Stimulated activated CD8-positive, alpha-beta memory T cell treated with anti-CD3 and anti-CD28 coated beads, Interleukin-2, amount 100 ng/mL, for 48 hours (primary cell): ENCODE measurements at regions not wholly inside any gene's neighbourhood (a gene's known extent, or its start where the extent isn't known, plus 50 kb on each side); places are given as distances from the start of the nearest gene placed in this dataset.

Source experiments
- DNase-seq, 2 donors: peaks; one replicate each; pipeline ENCODE4 v3.0.0-alpha.2; 2020; ENCODE audit warnings: low read depth in 2 of 2

DNA sequence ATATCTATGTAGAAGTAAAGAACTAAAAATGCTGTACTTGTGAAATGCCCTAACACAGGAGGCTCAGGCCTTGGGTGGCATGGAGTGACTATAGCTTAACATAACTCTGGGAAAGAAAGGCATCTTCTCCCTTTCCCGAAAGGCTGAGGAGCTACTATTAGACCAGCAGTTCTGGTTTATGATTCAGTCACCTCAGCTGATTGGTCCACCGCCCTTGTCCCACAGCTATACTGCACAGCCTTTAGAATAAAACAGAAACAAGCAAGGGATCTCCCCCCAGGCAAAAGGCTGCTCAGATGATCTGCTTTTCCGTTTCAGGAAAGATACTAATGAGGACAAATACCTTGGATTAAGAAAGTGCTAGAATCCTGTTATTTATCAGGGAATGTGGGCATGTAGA, 171.3 kb downstream of the SNCA start:
- DNase-seq = no peak

DNA sequence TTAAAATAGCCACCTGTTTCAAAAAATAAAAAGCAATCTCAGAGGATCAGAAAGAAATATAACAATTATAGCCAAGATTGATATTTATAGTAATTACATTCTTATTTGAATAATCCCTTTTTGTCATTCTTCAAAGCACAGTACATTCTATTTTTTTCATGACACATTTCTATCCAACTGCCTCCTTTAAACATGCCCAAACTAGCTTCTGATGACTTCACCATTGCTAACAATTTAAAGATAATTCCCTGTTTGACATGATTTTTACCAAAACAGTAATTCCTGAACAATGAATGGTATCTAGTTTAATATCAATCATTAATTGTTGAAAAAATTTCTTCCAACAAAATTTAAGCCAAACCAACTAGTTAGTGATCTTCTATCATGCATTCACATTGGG, 172.4 kb downstream of the SNCA start:
- DNase-seq = no peak

DNA sequence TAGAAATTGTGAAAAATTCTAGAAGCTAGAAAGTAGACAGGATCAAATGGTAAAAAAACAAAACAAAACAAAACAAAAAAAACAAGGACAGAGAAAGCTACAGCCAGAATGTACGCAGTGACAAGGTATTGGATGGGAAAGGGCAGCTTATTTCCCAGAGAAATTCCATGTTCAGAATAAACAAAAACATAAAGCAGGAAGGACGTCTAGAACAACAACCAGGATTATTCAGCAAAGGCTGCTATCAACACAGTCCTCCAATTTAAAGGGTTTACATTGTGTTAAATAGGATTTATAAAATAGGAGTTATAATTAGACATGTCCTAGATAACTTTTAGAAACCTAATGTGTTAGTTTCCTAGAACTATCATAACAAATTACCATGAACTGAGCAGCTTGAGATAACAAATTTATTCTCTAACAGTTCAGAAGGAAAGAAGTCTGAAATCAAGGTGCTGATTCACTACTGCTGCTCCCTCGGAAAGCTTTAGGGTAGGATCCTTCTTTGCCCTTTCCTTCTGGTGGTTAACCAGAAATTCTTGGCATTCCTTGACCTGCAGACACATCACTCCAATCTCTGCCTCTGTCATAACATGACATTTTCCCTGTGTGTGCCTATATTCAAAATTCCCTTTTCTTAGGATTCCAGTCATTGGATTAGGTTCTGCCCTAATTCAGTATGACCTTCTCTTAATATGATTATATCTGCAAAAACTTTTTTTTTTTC, 175.6 kb downstream of the SNCA start:
- DNase-seq = no peak

DNA sequence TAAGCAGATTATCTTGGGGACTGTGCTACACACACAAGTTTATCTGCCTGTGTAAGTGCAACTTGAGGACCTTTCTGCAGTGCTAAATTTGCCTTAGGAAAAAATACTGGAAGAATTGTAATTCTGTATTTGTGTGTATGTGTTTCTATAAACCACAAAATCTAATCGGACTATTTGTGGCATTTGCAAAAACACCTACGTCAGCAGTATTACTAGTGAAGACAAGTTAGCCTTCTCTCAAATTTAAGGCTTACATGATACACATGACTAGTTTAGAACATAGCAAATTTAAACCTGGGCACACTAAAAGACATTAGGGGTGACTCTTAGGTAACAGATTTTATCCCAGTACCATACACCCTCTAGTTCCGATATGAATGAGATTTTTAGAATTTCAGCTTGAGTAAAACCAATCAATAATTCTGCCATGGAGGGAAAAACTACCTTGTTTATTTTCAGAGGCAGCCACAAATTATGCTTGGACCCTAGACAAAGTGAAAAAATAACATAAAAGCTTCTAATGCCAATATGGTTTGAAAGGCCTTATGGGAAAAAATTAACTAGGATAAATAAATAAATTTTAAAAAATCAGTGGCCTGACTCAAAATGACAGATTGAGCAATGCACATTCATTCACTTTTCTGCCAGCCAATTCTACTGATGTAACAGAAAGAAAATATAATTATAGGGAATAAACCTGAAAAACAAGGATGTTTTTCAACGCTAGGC, 176.4 kb downstream of the SNCA start:
- no peak for DNase-seq

DNA sequence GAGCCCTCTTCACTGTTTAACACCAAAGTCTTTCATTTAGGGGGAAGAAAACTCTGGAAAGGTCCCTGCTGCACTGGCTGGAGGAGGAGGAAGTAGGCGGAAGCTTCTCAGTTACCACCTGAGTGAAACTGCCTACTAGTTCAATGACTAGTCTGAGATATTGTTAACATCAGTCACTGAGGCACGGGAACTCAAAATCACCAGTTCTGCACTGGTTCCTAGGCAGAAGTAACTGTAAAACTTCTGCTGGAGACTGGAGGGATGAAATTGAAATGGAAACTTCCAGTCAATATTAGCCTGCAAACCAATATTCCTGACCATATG, 178.3 kb downstream of the SNCA start:
- DNase-seq = no peak

DNA sequence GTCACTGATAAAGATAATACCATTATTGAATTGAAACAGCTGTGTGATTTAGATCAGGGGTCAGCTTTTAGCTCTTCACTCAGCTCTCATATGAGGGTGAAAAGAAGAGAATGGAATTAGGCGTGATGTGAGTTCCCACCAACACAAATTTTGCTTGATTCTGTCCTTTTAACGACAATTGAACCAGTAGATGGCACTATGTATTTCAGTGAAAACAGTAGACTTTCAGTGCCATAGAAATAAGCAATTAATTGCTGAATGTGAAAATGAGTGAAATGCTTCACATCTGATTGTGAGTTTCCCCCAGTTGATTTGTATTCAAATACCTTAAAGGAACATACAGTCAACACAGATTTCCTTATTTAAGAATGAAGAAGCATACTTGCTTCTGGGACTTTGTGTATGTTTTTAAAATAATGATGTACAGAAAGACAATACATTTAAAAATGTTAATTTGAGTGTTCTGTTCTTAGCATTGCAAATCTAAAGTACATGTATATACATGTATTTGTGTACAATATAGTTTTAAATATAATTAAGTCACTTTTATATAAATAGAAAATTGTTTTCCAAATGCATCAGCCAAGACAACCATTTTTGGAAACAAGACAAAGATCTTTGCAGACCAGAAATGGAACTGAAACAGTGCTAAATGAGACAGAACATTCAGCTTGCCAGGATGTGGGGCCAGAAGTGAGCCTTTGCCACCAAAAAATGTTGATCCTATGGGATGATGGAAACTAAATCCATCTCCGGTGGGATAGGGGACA, 178.8 kb downstream of the SNCA start:
- DNase-seq = no peak

DNA sequence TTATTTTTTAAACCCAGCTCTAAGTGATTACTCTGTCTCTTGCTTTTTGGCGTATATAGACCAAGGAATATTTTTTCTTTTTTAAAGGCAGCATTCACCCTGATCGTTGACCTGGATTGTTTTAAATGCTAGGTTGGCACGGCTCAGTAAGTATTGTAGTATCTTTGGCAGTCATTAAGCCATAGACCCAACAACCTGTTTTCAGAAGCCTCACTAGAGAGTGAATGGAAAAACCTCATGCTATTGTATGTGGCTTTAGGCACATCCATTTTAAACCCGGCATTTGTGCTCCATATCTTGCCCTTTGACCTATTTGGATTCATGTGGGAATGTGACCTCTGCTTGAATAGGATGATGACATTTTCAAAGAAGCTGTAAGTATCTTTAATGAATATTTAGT, 183.9 kb downstream of the SNCA start:
- DNase-seq = no peak

DNA sequence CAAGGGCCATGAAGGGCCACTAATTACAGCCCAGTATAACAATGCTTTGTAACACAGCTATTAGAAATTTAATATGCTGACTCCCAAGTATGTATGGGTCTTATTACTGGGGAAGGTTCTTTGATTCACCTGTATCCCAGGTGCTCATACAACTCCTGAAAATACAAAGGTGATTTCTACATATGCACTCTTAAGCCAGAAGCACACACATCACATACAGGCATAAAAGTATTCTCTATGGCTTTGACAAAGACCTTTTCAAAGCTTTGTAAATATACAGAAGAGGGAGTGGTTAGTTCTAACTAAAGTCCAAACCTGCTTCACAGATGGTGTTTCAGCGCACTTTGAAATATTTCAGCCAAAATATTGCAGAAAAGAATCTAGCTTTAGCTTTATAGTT, 191.5 kb downstream of the SNCA start:
- no peak for DNase-seq

DNA sequence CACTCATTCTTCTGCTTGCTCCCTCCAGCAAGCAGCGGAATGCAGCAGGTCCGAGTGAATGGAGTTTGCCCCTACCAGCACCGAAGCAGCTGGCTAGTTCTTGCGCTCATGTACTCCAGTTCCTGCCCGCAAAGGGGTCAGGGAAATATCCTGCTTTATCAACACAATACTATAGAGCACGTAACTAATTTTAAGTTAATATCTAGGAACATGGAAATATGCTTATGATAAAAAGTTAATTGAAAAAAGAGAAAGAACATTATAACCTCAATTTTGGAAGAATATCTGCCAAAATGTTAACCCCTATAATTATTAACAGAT, 195.6 kb downstream of the SNCA start:
- no peak for DNase-seq

DNA sequence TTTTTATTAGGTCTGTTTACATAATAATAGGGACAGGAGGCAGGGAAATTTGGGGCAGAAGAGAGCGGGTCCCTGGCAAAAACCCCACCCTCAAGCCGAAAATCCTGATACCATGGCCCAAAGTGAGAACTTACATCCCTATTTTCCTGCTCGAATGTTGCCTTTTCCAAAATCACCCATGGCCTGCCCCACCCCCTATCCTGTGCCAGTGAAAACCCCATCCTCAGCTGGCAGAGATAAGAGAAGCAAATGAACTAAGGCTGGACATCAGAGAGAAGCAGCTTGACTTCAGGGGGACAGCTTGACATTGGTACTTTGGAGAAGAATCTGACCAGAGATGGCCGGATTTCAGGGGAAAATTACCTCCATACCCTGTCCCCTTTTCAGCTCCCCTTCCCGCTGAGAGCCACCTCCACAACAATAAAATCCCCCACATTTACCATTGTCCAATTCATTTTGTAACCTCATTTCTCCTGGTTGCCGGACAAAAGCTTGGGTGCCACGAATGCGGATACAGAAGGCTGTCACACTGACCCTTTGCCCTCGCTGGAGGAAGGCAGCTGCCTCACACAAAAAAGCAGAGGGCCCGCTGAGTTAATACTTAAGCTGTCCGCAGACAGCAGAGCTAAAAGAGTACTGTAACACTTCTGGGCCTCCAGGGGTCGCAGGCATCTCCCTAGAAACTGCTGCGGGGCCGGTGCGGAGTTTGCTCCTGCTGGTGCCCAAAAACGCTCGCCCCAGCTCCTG, 196.2 kb downstream of the SNCA start:
- no peak for DNase-seq

DNA sequence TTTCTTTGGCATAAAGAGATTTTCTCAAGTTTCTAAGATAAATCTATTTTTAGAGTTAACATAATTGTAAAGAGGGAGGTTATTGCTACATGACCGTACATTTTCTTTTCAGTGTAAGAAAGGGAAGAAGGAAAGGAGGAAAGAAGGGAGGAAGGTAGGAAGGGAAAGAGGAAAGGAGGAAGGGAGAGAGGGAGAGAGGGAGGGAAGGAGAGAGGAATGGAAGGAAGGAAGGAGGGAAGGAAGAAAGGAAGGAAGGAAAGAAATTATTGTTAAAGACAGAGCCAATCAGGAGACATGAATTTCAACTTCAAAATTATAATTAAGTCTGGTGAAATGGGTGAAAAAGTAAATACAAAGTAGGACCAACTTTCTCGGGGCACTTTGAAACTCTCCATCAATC, 197.6 kb downstream of the SNCA start:
- DNase-seq = no peak

DNA sequence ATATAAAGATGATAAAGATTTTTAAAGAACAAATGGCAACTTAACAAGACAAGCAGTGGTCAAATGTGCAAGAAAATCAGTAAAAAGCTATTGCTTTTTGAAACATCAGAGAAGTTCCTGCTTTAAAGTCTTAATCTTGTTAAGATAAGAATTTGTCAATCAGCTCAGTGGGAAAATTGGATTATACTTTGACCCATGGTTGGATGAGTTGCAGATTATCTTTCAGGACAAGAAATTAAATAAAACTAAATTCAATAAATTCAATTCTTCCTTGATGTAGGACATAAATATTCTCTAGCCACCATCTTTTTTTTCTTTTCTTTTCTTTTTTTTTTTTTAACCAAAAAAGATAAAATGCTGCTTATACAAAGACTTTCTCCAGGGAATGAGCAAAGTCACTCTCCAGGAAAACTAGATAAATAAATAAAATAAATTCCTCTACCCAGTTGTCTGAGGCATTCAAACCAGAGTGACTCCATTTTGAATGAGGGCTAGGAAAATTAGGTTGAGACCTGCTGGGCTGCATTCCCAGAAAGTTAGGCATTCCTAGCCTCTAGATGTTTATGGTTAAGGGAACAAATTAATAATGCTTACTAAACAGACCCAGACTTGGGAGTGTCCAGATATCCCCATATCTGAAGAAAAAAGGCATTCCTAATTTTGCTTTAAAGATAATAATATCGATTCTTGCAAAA, 211.2 kb downstream of the SNCA start:
- DNase-seq = no peak

DNA sequence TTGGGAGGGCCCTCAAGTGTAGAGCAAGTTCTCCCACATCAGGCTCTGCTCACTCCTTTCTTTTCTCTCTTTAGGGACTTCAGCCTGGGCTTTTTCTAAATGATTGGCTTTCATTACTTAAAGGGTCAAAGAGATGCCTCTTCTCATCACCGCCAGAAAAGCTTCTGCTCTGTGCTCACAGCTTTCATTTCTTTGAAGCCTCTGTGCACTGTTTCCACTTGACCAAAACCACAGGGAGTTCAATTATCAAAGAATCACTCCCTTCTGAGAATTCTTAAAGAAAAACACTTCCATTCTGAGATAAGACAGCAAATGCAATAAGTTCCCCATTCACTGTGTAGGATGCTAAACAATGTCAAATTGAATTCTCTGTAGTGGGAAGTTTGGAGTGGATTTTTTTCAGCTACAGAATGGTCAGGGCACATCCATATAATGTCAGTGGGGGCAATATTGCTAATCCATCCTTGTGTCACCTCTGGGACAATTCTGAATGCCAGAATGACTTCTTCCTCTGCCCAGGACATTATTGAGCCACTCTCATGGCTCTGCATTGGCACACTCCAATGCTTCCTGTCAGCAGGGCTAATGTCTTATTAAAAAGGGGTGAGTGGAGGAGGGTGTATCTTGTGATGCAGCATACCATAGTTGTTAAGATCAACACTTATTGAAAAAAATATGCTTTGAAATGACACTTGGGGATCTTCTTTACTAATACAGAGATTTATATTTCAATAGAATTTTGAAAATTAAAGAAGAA, 217.6 kb downstream of the SNCA start:
- no peak for DNase-seq

DNA sequence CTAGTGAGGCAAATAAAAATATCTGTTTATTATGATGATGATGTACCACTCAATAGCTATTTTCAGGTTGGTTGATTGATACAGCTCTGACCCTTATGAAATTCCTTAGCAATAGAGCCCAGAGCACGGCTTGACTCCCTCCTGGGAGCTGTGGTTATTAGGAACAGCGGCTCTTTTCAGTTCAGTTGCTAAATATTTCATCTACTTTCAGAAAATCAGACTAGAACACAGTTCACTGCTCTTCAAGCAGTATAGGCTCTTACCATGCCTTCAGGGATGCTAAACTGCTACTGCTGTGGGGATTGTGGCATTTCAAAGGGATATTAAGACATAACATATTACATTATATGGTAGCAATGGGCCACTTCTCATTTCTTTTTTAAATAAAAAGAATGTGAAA, 218.8 kb downstream of the SNCA start:
- no peak for DNase-seq

DNA sequence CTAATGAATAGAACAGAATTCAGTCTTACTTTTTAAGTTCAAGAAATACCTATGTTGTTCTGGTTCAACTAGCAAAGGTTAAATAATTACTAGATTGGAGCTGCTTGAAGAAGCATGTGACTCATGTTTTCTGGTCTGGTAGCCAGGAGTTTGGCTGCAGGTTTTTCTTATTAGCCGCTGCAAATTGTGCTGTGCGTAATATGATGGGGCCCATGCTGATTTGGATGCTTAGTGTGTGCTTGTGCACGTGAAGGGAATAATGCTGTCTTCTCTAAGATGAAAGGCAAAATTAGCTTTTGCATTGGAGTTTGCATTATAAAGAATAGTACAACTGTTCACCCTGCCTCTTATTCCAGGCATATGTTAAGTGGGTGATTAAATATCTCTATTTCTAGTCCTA, 219.6 kb downstream of the SNCA start:
- DNase-seq = no peak

DNA sequence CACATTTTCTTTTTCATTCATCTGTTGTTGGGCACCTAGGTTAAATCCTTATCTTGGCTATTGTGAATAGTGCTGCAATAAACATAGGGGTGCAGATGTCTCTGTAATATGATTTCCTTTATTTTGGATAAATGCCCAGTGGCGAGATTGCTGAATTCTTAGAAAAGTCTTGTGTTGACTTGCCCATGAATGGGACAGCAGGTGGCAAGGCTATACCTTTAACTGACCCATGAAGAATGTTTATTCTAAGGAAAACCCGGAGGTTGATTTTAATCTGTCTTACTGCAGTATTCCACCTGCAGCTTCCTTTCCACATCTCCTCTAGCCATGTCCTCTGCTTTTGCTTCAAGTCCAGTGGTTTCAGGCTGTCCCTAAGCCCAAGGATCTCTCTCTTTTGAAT, 220.6 kb downstream of the SNCA start:
- DNase-seq = no peak

DNA sequence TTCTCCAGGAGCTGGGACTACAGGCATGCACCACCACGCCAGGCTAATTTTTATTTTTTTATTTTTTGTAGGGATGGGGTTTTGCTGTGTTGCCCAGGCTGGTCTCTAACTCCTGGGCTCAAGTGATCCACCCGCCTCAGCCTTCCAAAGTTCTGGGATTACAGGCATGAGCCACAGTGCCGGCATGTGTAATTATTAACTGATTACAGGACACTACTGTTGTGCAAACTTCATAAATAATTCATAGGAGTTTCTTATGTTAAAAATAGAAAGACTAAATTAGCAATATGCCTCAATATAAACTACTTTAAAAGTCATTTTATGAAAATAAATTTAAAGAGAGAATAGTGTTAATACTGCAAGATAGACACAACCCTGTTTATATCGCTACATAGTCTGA, 221.9 kb downstream of the SNCA start:
- DNase-seq = no peak

DNA sequence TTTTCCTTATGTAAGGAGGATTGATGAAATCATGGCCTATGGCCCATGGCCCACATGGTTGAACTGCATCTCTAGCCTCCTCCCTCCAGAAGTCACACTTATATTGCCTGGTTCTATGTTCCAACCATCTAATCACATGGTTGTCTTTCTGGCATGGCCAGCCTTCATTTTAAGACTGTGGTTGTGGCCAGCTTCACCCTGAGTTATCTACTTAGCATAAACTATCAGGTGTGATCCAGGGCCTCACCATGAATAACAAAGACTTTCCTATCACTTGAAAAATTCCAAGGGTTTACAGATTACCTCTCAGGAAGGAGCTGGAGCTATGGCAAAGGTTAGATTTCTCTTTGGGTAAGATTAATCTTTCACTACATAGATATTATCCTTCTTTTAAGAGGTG, 222.8 kb downstream of the SNCA start:
- no peak for DNase-seq

DNA sequence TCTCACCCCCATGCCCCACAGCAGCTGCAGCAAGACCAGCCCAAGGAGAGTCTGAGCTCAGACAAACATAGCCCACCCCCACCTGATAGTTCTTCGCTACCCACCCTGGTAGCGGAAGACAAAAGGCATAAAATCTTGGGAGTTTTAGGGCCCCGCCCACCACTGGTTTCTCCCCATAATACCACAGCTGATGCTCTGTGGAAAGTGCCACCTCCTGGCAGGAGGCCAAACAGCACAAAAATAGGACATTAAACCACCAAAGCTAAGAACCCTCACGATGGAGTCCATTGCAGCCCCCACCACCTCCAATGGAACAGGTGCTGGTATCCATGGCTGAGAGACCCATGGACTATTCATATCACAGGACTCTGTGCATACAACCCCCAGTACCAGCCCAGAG, 226.7 kb downstream of the SNCA start:
- no peak for DNase-seq

DNA sequence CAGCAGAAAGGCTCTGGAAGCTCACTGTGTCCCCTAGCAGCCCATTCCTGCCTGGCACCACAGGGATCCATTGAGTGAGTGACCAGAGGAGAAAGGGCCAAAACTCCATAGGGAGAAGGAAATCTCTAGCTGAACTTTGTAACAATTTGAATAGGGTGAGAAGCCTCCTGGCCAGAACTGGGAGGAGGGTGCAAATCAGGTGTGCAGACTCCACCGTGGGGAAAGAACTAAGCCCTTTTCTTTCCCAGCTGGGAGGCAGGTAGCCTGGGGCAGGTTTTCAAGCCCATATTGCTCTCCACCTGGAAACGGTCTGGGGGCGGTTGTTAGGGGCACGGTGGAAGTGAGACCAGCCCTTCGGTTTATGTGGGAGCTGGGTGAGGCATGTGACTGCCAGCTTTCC, 227.2 kb downstream of the SNCA start:
- DNase-seq = no peak

DNA sequence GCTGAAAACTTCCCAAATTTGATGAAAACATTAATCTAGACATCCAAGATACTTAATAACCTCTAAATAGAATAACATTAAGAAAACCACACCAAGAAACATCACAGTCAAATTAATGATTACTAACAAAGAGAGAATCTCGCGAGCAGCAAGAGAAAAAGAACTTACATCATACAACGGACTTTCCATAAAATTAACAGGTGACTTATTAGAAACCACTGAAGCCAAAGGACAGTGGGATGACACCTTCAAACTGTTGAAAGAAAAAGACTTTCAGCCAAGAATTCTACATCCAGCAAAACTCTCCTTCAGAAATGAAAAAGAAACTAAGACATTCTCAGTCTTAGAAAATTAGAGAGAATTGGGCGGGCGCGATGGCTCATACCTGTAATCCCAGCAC, 232.0 kb downstream of the SNCA start:
- DNase-seq = no peak
